GM21360 (cell line): ENCODE measurements at regions not wholly inside any gene's neighbourhood (a gene's known extent, or its start where the extent isn't known, plus 50 kb on each side); places are given as distances from the start of the nearest gene placed in this dataset.

Source experiments
- ATAC-seq: cut with Tn5 transposase; IDR thresholded peaks from one replicate; pipeline ENCODE4 v1.9.1; 2021; ENCODE audit warnings: mild to moderate bottlenecking, moderate library complexity; ENCODE audit not compliant: unreplicated experiment

- ATAC-seq = no peak
Measured at GRCh38 chr18:44119607-44120006, 561.1 kb upstream of the SETBP1 start.

- ATAC-seq = peak; percentile 67
Measured at GRCh38 chr18:44123743-44124142, 556.9 kb upstream of the SETBP1 start.

- ATAC-seq = no peak
Measured at GRCh38 chr18:44125446-44125845, 555.2 kb upstream of the SETBP1 start.

- ATAC-seq = no peak
Measured at GRCh38 chr18:44126598-44126997, 554.1 kb upstream of the SETBP1 start.

GRCh38 chr18:44128365-44128764 is 552.3 kb upstream of the SETBP1 start:
- no peak for ATAC-seq

- peak; percentile 68 for ATAC-seq
Measured at GRCh38 chr18:44130376-44130942, 550.2 kb upstream of the SETBP1 start.

- ATAC-seq = no peak
Measured at GRCh38 chr18:44133483-44133882, 547.2 kb upstream of the SETBP1 start.

- ATAC-seq = no peak
Measured at GRCh38 chr18:44134447-44134846, 546.2 kb upstream of the SETBP1 start.

- no peak for ATAC-seq
Measured at GRCh38 chr18:44135741-44136140, 544.9 kb upstream of the SETBP1 start.

- ATAC-seq = no peak
Measured at GRCh38 chr18:44136326-44136725, 544.4 kb upstream of the SETBP1 start.

GRCh38 chr18:44143072-44143471 is 537.6 kb upstream of the SETBP1 start:
- no peak for ATAC-seq

GRCh38 chr18:44149706-44150105 is 531.0 kb upstream of the SETBP1 start:
- ATAC-seq = no peak

GRCh38 chr18:44153981-44154380 is 526.7 kb upstream of the SETBP1 start:
- ATAC-seq = no peak

- no peak for ATAC-seq
Measured at GRCh38 chr18:44156126-44156525, 524.6 kb upstream of the SETBP1 start.

GRCh38 chr18:44156776-44157335 is 523.8 kb upstream of the SETBP1 start:
- ATAC-seq = no peak

GRCh38 chr18:44170208-44170880 is 510.3 kb upstream of the SETBP1 start:
- no peak for ATAC-seq

GRCh38 chr18:44171301-44171700 is 509.4 kb upstream of the SETBP1 start:
- no peak for ATAC-seq

GRCh38 chr18:44175891-44176290 is 504.8 kb upstream of the SETBP1 start:
- no peak for ATAC-seq

GRCh38 chr18:44178476-44178875 is 502.2 kb upstream of the SETBP1 start:
- no peak for ATAC-seq

GRCh38 chr18:44179693-44180092 is 501.0 kb upstream of the SETBP1 start:
- no peak for ATAC-seq

GRCh38 chr18:44180683-44181082 is 500.0 kb upstream of the SETBP1 start:
- ATAC-seq = no peak

GRCh38 chr18:44181951-44182747 is 498.5 kb upstream of the SETBP1 start:
- ATAC-seq = no peak
